Breast epithelium (tissue), 4 donors: ENCODE measurements at regions not wholly inside any gene's neighbourhood (a gene's known extent, or its start where the extent isn't known, plus 50 kb on each side); places are given as distances from the start of the nearest gene placed in this dataset.

Experiments
- DNase-seq, 2 donors: peaks; one replicate each; pipeline ENCODE4 v3.0.0-alpha.2; 2019; ENCODE audit warnings: low spot score in 2 of 2
- H3K27ac ChIP-seq, 2 donors: fragments of 200-600 bp; sonication (generic) in 1 of 2; one replicate each; pipeline ENCODE4 v1.5.1; 2016 to 2019; ENCODE audit warnings: mild to moderate bottlenecking in 1 of 2
- H3K27me3 ChIP-seq, 2 donors: fragments of 200-600 bp; sonication (generic) in 1 of 2; one replicate each; pipeline versions ENCODE4 v1.5.1 to v1.6.0; 2017 to 2019; ENCODE audit warnings: control low read depth in 1 of 2, mild to moderate bottlenecking in 1 of 2
- H3K36me3 ChIP-seq: fragments of 200-600 bp; one replicate; pipeline ENCODE4 v1.5.1; 2019
- H3K4me1 ChIP-seq, 2 donors: fragments of 200-600 bp; sonication (generic); one replicate each; pipeline ENCODE4 v1.5.1; 2016 to 2019; ENCODE audit warnings: control low read depth in 1 of 2
- H3K4me3 ChIP-seq, 3 donors: fragments of 200-600 bp; sonication (generic); 1 replicate in 2 of 3; 2 replicates in 1 of 3; pipeline ENCODE4 v1.5.1; 2016 to 2019; ENCODE audit warnings: mild to moderate bottlenecking in 3 of 3, moderate library complexity in 2 of 3
- H3K9me3 ChIP-seq, 2 donors: fragments of 200-600 bp; sonication (generic) in 1 of 2; one replicate each; pipeline ENCODE4 v1.5.1; 2016 to 2019; ENCODE audit warnings: control low read depth in 1 of 2
- POLR2A ChIP-seq: fragments of 450-650 bp; IDR thresholded peaks from one replicate; pipeline ENCODE4 v1.6.1; 2016; ENCODE audit warnings: antibody characterized with exemption, mild to moderate bottlenecking, moderate library complexity
- POLR2AphosphoS5 ChIP-seq, 3 donors: sonication (generic); formaldehyde crosslinking; IDR thresholded peaks; one replicate each; pipeline ENCODE4 v1.6.1; 2017; ENCODE audit warnings: antibody characterized with exemption in 3 of 3
- intact Hi-C: fragments of 100-400 bp; cut with DNase I; formaldehyde crosslinking; loops from one replicate; pipeline ENCODE4 v1.15.1; 2023; ENCODE audit warnings: low total_unique reads
- TF ChIP-seq, protein P1 (sequence below), 3 donors: fragments of 450-650 bp; IDR thresholded peaks; one replicate each; pipeline ENCODE4 v1.5.1; 2016 to 2017; ENCODE audit warnings: antibody characterized with exemption in 3 of 3, mild to moderate bottlenecking in 3 of 3, moderate library complexity in 3 of 3

DNA sequence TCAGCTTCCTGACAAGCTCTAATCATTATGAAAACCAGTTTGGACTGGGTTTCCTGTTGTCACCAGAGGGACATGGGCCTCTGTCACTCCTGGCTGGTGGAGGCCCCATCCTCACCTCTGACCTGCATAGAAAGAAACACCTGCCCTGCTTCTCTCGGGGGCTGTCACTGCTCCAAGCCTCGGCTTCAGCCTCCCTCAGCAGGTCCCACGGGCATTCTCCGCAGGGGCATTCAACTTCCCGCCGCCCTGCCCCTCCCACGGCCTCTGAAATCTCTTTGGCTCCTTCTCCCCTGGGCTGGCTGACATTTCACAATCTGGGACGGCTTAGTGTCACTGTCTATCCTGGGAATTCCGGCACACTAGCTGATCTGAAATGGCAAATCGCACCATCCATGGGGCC is 257.9 kb downstream of the CTTN start:
- Histone ChIP-seq H3K4me3 (no peak overlapping the region), H3K9me3 (no peaks in the 10 kb centered on the region), H3K27ac (no peak overlapping the region), H3K27me3 (no peaks in the 10 kb centered on the region), H3K36me3 (no peaks in the 10 kb centered on the region), H3K4me1 (no peaks in the 10 kb centered on the region)
- TF ChIP-seq POLR2A, result no peak
- TF ChIP-seq, protein P1, sequence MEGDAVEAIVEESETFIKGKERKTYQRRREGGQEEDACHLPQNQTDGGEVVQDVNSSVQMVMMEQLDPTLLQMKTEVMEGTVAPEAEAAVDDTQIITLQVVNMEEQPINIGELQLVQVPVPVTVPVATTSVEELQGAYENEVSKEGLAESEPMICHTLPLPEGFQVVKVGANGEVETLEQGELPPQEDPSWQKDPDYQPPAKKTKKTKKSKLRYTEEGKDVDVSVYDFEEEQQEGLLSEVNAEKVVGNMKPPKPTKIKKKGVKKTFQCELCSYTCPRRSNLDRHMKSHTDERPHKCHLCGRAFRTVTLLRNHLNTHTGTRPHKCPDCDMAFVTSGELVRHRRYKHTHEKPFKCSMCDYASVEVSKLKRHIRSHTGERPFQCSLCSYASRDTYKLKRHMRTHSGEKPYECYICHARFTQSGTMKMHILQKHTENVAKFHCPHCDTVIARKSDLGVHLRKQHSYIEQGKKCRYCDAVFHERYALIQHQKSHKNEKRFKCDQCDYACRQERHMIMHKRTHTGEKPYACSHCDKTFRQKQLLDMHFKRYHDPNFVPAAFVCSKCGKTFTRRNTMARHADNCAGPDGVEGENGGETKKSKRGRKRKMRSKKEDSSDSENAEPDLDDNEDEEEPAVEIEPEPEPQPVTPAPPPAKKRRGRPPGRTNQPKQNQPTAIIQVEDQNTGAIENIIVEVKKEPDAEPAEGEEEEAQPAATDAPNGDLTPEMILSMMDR (IDR thresholded peaks at IDR 0.05), result no peak
- no peak for TF ChIP-seq POLR2AphosphoS5 (IDR thresholded peaks at IDR 0.05)
- intact Hi-C loops, result loop anchor here (5.0 kb wide), 1 partner anchor 1009 kb away; no protein-coding TSS in a partner anchor
- DNase-seq, result no peak

DNA sequence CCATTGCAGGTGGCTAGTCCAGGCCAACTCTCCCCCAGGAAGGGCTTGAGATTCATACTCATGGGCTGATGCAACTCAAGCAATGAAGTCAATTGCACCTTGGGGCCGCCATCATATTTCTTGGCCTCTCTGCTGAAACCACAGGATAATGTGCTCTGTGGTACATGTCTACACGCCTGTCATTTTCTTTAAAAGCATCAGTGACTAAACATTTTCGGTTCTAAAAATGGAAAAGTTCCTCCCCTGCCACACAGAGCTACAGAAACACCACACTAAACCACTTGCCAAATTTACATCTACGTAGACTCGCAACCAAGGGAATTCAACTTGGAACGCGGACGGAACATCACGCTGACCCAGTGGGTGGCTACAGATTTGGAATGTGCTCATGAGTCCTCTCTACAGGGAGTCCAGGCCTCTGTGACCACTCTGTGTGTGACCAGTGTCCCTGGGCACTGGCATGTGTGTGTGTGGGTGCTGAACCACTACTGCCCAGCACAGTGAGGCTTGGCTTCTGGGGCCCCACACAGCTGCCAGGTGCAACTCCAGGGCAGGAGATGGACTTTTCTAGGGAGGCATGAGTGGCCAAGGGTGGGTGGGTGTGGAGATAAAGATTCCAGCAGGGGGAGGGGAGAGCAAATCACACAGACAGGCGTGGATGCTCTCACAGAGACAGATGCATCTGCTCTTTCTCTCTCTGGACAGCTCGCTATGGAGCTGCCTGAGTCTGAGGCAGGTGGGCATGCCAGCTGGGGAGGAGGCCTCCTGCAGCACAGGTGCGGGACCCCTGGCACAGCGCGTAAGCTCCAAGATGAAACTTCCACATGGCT is 261.9 kb downstream of the CTTN start:
- H3K36me3 ChIP-seq, result no peaks in the 10 kb centered on the region
- TF ChIP-seq, protein P1 (IDR thresholded peaks at IDR 0.05), result no peak
- no peak for TF ChIP-seq POLR2A
- no peak for TF ChIP-seq POLR2AphosphoS5 (IDR thresholded peaks at IDR 0.05)
- no peak for DNase-seq
- H3K4me1 ChIP-seq, result peaks cover 0 to 4% of the 10 kb centered on the region in 2 donors
- no peaks in the 10 kb centered on the region for H3K9me3 ChIP-seq
- H3K4me3 ChIP-seq, result no peak overlapping the region
- intact Hi-C loops, result no loop called here
- no peak overlapping the region for H3K27ac ChIP-seq
- H3K27me3 ChIP-seq, result peaks cover 0 to 14% of the 10 kb centered on the region in 2 donors

DNA sequence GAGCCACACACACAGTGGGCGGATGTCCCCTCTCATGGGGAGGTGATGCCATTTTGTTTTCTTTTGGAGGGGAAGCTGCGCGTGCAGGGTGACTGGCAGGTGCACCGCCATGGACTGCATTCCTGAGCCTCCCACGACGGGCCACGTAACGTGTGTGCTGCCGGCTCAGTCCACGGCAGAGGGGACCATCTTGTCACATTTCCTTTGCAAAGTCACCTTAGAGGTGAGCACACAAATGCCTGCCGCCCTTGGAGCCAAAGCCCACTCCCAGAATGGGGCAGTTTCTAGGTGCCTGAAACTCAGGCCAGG is 262.5 kb downstream of the CTTN start:
- Histone ChIP-seq H3K27me3 (peaks cover 0 to 14% of the 10 kb centered on the region in 2 donors), H3K27ac (no peak overlapping the region), H3K4me1 (peaks cover 0 to 4% of the 10 kb centered on the region in 2 donors), H3K9me3 (no peaks in the 10 kb centered on the region), H3K4me3 (no peak overlapping the region), H3K36me3 (no peaks in the 10 kb centered on the region)
- no peak for TF ChIP-seq POLR2AphosphoS5 (IDR thresholded peaks at IDR 0.05)
- TF ChIP-seq, protein P1 (IDR thresholded peaks at IDR 0.05), result no peak
- TF ChIP-seq POLR2A, result no peak
- DNase-seq, result no peak
- intact Hi-C loops, result no loop called here

DNA sequence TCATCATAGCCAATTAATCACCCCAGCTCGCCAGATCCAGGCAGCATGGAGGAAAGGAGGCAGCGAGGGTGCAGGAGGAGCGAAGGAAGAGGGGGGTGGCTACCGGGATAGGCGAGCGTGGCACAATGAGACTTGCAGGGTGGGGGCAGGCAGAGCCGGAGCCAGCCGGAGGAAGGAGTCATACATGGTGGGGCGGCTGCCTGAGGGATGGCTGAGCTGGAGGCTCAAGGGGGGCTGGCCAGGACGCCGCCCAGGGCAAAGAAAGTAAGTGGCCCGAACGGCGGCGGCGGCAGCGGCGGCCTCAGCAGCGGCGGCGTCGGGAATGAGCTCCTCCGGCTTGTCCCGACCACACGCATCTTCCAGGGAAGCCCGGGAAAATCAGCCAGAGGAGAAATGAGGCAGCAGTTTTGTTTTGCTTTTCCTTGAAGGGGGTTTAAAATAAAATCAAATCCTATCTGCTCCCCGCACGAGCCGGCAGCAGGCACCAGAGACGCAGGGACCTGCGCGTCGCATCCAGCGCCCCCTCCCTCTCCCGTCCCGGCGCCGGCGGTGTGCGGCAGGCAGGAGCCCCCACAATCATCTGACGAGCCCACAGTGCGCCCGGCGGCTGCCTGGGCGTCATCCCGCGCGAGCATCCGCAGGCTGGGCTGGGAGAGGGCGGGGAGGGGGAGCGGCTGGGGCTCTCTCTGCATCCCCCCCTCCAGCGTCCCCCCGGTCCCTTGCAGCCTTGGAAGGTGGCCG is 263.6 kb downstream of the CTTN start:
- no peak overlapping the region for H3K27ac ChIP-seq
- peak overlapping the region; percentile 29 to 61 (median 34) for H3K4me3 ChIP-seq
- H3K27me3 ChIP-seq, result peaks cover 0 to 14% of the 10 kb centered on the region in 2 donors
- no peaks in the 10 kb centered on the region for H3K36me3 ChIP-seq
- no peak for TF ChIP-seq POLR2A
- no peak for TF ChIP-seq POLR2AphosphoS5 (IDR thresholded peaks at IDR 0.05)
- TF ChIP-seq, protein P1 (IDR thresholded peaks at IDR 0.05), result no peak
- no peak for DNase-seq
- no peaks in the 10 kb centered on the region for H3K9me3 ChIP-seq
- peaks cover 0 to 4% of the 10 kb centered on the region in 2 donors for H3K4me1 ChIP-seq
- intact Hi-C loops, result no loop called here

DNA sequence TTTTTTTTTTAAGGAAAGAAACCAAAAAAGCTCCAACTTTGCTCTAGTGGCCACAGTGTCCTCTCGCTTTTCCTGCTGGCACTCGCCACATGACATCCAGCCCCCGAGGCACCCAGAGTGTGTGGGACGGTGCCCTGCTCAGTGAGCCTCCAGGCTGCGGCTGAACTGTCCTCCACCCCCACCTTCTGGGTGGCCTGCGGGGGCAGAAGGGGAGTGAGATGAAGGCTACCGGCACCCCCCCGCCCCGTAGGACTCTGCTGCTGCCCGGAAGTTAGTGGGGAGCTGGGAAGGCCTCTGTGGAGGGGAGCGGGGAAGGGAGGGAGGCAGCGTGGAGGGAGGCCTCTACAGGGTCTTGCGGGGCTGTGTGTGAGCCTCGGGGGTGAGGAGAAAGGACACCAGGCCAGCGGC is 264.4 kb downstream of the CTTN start:
- no peak for DNase-seq
- Histone ChIP-seq H3K27ac (no peak overlapping the region), H3K36me3 (no peaks in the 10 kb centered on the region), H3K27me3 (peaks cover 0 to 14% of the 10 kb centered on the region in 2 donors), H3K9me3 (no peaks in the 10 kb centered on the region), H3K4me3 (peak overlapping the region in 2 of 3 donors; percentile 34 to 61), H3K4me1 (peaks cover 0 to 4% of the 10 kb centered on the region in 2 donors)
- intact Hi-C loops, result no loop called here
- no peak for TF ChIP-seq POLR2AphosphoS5 (IDR thresholded peaks at IDR 0.05)
- TF ChIP-seq, protein P1 (IDR thresholded peaks at IDR 0.05), result no peak
- TF ChIP-seq POLR2A, result no peak
